ENCODE measurements at regions not wholly inside any gene's neighbourhood (a gene's known extent, or its start where the extent isn't known, plus 50 kb on each side); places are given as distances from the start of the nearest gene placed in this dataset.

- no peak for TF ChIP-seq FOSL1 (IDR thresholded peaks at IDR 0.05; ENCODE audit: insufficient read depth, low read depth, low read length)
- TF ChIP-seq CTCF (IDR thresholded peaks at IDR 0.05; ENCODE audit: control extremely low read depth in 1 of 3, insufficient read depth in 1 of 3, low read depth in 1 of 3, low read length in 3 of 3), result no peak
- TF ChIP-seq KDM5A (IDR thresholded peaks at IDR 0.05; ENCODE audit: low read length), result no peak
- TF ChIP-seq SP1 (IDR thresholded peaks at IDR 0.05; ENCODE audit: low read depth, low read length), result no peak
- TF ChIP-seq BACH1 (IDR thresholded peaks at IDR 0.05; ENCODE audit: low read length), result no peak
- TF ChIP-seq EGR1 (IDR thresholded peaks at IDR 0.05; ENCODE audit: borderline replicate concordance, low read depth, low read length), result no peak
- TF ChIP-seq SIX5 (IDR thresholded peaks at IDR 0.05; ENCODE audit: low read depth, low read length), result no peak
- TF ChIP-seq E2F6 (IDR thresholded peaks at IDR 0.05), result no peak
- TF ChIP-seq USF2 (IDR thresholded peaks at IDR 0.05; ENCODE audit: low read length), result no peak
- no peak for TF ChIP-seq CREB1 (IDR thresholded peaks at IDR 0.05)
- no peak for TF ChIP-seq RAD21 (IDR thresholded peaks at IDR 0.05 in 1 of 2, conservative IDR thresholded peaks at IDR 0.05 in 1 of 2; ENCODE audit: low read depth in 2 of 2, low read length in 2 of 2)
- TF ChIP-seq GABPA (IDR thresholded peaks at IDR 0.05; ENCODE audit: borderline replicate concordance, insufficient read depth, low read length), result no peak
- TF ChIP-seq EP300 (IDR thresholded peaks at IDR 0.05; ENCODE audit: borderline replicate concordance in 1 of 2, low read depth in 2 of 2, low read length in 2 of 2), result no peak
- no peak for TF ChIP-seq SIN3A (conservative IDR thresholded peaks at IDR 0.05 in 1 of 2, IDR thresholded peaks at IDR 0.05 in 1 of 2; ENCODE audit: low read depth in 1 of 2, low read length in 2 of 2)
Observed at GRCh38 chr7:55303220-55303619, 61.9 kb upstream of the LANCL2 start.

All from H1 (cell line).